GM12878 (cell line): ENCODE measurements at regions not wholly inside any gene's neighbourhood (a gene's known extent, or its start where the extent isn't known, plus 50 kb on each side); places are given as distances from the start of the nearest gene placed in this dataset.

Experiments
- ATAC-seq: fragments of 200-7000 bp; cut with Tn5 transposase; 3 replicates; pipeline ENCODE4 v1.9.1; 2020; ENCODE audit warnings: mild to moderate bottlenecking, moderate library complexity
- BruUV-seq: library from RNA; stranded (reverse); fragments of 400-500 nt; replicated peaks from 2 replicates; lab custom pipeline; 2021; lab: Mats Ljungman, UMichigan
- CTCF ChIA-PET: fragments of 300-600 bp; sonication (Branson Sonifier 250); formaldehyde crosslinking; extraction: SDS; loops from one replicate; lab custom pipeline; 2021; ENCODE audit warnings: inconsistent platforms; lab: Yijun Ruan, JAX
- POLR2A ChIA-PET: fragments of 350-600 bp; formaldehyde crosslinking; extraction: SDS; loops from one replicate; lab custom pipeline; 2021; ENCODE audit warnings: inconsistent platforms; lab: Charles Lee
- RAD21 ChIA-PET: fragments of 300-600 bp; sonication (Branson Sonifier 250); formaldehyde crosslinking; loops from one replicate; lab custom pipeline; 2023; ENCODE audit warnings: antibody characterized with exemption; ENCODE audit not compliant: unreplicated experiment; lab: Charles Lee
- SMC1A ChIA-PET: fragments of 300-600 bp; sonication (Branson Sonifier 250); formaldehyde crosslinking; loops from one replicate; lab custom pipeline; 2023; ENCODE audit not compliant: unreplicated experiment, uncharacterized antibody; lab: Charles Lee
- DNase-seq: peaks from one replicate; pipeline ENCODE4 v3.0.0-alpha.2; 2011; ENCODE audit warnings: low read depth, low spot score
- FAIRE-seq: peaks from 3 replicates; lab custom pipeline; 2011; peaks lifted over from hg19 to GRCh38; lab: Jason Lieb, UNC
- H2AFZ ChIP-seq: 2 replicates; pipeline ENCODE4 v1.6.0; 2011; ENCODE audit warnings: low read depth, low read length, control low read depth; ENCODE audit not compliant: control insufficient read depth
- H3K27ac ChIP-seq: 2 replicates; pipeline ENCODE4 v1.5.1; 2011; ENCODE audit warnings: control low read depth; ENCODE audit not compliant: control insufficient read depth, insufficient read depth
- H3K27me3 ChIP-seq, 2 experiments: replicated peaks in 1 of 2; 2 replicates each; pipeline versions ENCODE4 v1.6.0 to v1.6.1; 2011; ENCODE audit warnings: low read length in 1 of 2; ENCODE audit not compliant: control insufficient read depth in 2 of 2, insufficient read depth in 2 of 2
- H3K36me3 ChIP-seq, 2 experiments: 2 replicates each; pipeline ENCODE4 v1.5.1; 2011; ENCODE audit warnings: low read length in 1 of 2; ENCODE audit not compliant: control insufficient read depth in 2 of 2, insufficient read depth in 2 of 2
- H3K4me1 ChIP-seq: 2 replicates; pipeline ENCODE4 v1.6.1; 2011; ENCODE audit warnings: mild to moderate bottlenecking, low read length, moderate library complexity, mixed read lengths; ENCODE audit not compliant: control insufficient read depth, insufficient read depth
- H3K4me2 ChIP-seq: 2 replicates; pipeline ENCODE4 v1.6.0; 2011; ENCODE audit warnings: control low read depth; ENCODE audit not compliant: control insufficient read depth, insufficient read depth
- H3K4me3 ChIP-seq: fragments of 200-600 bp; sonication (generic); 2 replicates; pipeline ENCODE4 v1.5.1; 2016
- H3K79me2 ChIP-seq: 2 replicates; pipeline ENCODE4 v1.6.0; 2011; ENCODE audit warnings: low read length; ENCODE audit not compliant: control insufficient read depth, insufficient read depth
- H3K9ac ChIP-seq: 2 replicates; pipeline ENCODE4 v1.8.0; 2011; ENCODE audit warnings: low read length, control low read depth, mixed read lengths; ENCODE audit not compliant: control insufficient read depth, insufficient read depth
- H3K9me3 ChIP-seq: replicated peaks from 3 replicates; pipeline ENCODE4 v1.5.1; 2011; ENCODE audit warnings: mild to moderate bottlenecking, low read length; ENCODE audit not compliant: control insufficient read depth, insufficient read depth
- H4K20me1 ChIP-seq: 2 replicates; pipeline ENCODE4 v1.6.0; 2011; ENCODE audit not compliant: control insufficient read depth, insufficient read depth
- ASH2L ChIP-seq: fragments of 300-600, 200-600 bp; sonication (generic); IDR thresholded peaks from 2 replicates; pipeline ENCODE4 v1.6.1; 2017; ENCODE audit warnings: low read depth, mild to moderate bottlenecking, borderline replicate concordance
- ATF7 ChIP-seq: fragments of 450-650 bp; IDR thresholded peaks from 2 replicates; pipeline ENCODE4 v1.6.1; 2016; ENCODE audit warnings: low read depth, mild to moderate bottlenecking
- CHD1 ChIP-seq: IDR thresholded peaks from 2 replicates; pipeline ENCODE4 v1.6.1; 2012; ENCODE audit warnings: low read depth, low read length, improper control_type of control experiment
- CTCF ChIP-seq, 3 experiments: IDR thresholded peaks in 2 of 3; conservative IDR thresholded peaks in 1 of 3; 2 replicates each; pipeline ENCODE4 v1.5.1; 2011; ENCODE audit warnings: low read depth in 3 of 3, low read length in 3 of 3, mild to moderate bottlenecking in 3 of 3, control low read depth in 2 of 3, moderate library complexity in 2 of 3, inconsistent platforms in 1 of 3, mixed read lengths in 1 of 3; ENCODE audit not compliant: control insufficient read depth in 2 of 3, insufficient read depth in 1 of 3; ENCODE audit errors: extremely low read depth in 1 of 3
- DPF2 ChIP-seq: fragments of 450-650 bp; IDR thresholded peaks from 2 replicates; pipeline ENCODE4 v1.6.1; 2017; ENCODE audit warnings: mild to moderate bottlenecking
- FOS ChIP-seq: IDR thresholded peaks from 3 replicates; pipeline ENCODE4 v1.6.1; 2011; ENCODE audit warnings: borderline replicate concordance; ENCODE audit not compliant: insufficient read length; ENCODE audit errors: extremely low read depth
- HCFC1 ChIP-seq: fragments of 150-350 bp; IDR thresholded peaks from 2 replicates; pipeline ENCODE4 v1.6.1; 2014; ENCODE audit warnings: low read length
- IRF3 ChIP-seq: fragments of 450-650 bp; IDR thresholded peaks from 2 replicates; pipeline ENCODE4 v1.6.1; 2014; ENCODE audit warnings: mild to moderate bottlenecking
- KDM1A ChIP-seq: fragments of 200-600 bp; sonication (generic); IDR thresholded peaks from 2 replicates; pipeline ENCODE4 v1.6.1; 2016; ENCODE audit warnings: borderline replicate concordance
- MAX ChIP-seq: IDR thresholded peaks from 2 replicates; pipeline ENCODE4 v1.6.1; 2012; ENCODE audit warnings: low read depth, low read length, improper control_type of control experiment
- MYC ChIP-seq: IDR thresholded peaks from 2 replicates; pipeline ENCODE4 v1.6.1; 2011; ENCODE audit warnings: mild to moderate bottlenecking, low read length, moderate library complexity, inconsistent platforms; ENCODE audit not compliant: insufficient read depth, insufficient replicate concordance, insufficient read length, severe bottlenecking
- NBN ChIP-seq: fragments of 450-650 bp; IDR thresholded peaks from 2 replicates; pipeline ENCODE4 v1.6.1; 2016
- NFIC ChIP-seq: IDR thresholded peaks from 2 replicates; pipeline ENCODE4 v1.6.1; 2012; ENCODE audit warnings: low read depth, mild to moderate bottlenecking, inconsistent platforms, low read length, moderate library complexity
- PAX8 ChIP-seq: fragments of 450-650 bp; IDR thresholded peaks from 2 replicates; pipeline ENCODE4 v1.6.1; 2017; ENCODE audit warnings: mild to moderate bottlenecking, moderate library complexity
- SIN3A ChIP-seq: IDR thresholded peaks from 2 replicates; pipeline ENCODE4 v1.6.1; 2012; ENCODE audit warnings: low read depth, low read length, improper control_type of control experiment
- TAF1 ChIP-seq: IDR thresholded peaks from 2 replicates; pipeline ENCODE4 v1.6.1; 2011; ENCODE audit warnings: mild to moderate bottlenecking, low read depth, low read length, borderline replicate concordance
- WGBS: methylation state at CpG from one replicate; pipeline ENCODE4 v1.1.6; 2016; ENCODE audit warnings: low lambda C conversion rate; ENCODE audit not compliant: insufficient replicate concordance, insufficient coverage; ENCODE audit errors: missing lambda C conversion rate; 5-methylcytosine and 5-hydroxymethylcytosine counted together
- in situ Hi-C: fragments of 300-500 bp; cut with MboI; formaldehyde crosslinking; loops from 9 replicates; pipeline ENCODE4 v1.14.3; 2018; ENCODE audit warnings: mixed read lengths
- intact Hi-C: fragments of 100-400 bp; cut with micrococcal nuclease; formaldehyde crosslinking; loops from one replicate; pipeline ENCODE4 v1.14.2; 2022; ENCODE audit not compliant: unreplicated experiment

GRCh38 chr3:178099274-178099673, 437.0 kb upstream of the KCNMB2 start:
- FAIRE-seq (no peak), ATAC-seq (no peak), DNase-seq (no peak)
- 43% methylated on average over 4 of the region's 4 CpGs for WGBS
- H3K9me3 ChIP-seq, result no peaks in the 10 kb centered on the region
- intact Hi-C loops (no loop called here), in situ Hi-C loops (no loop called here)
- H4K20me1 ChIP-seq, result no peaks in the 10 kb centered on the region
- no peaks in the 10 kb centered on the region for H3K4me1 ChIP-seq
- no peak overlapping the region for H3K4me3 ChIP-seq
- ChIA-PET SMC1A (no interaction called here), CTCF (no interaction called here), POLR2A (no interaction called here), RAD21 (interaction anchor here (0.7 kb wide), 1 partner anchor 11 kb away, joined by 3 read pairs; no protein-coding TSS in a partner anchor)
- H3K36me3 ChIP-seq, result no peaks in the 10 kb centered on the region
- no peak overlapping the region for H3K4me2 ChIP-seq
- BruUV-seq, result no TSS peak
- H3K27ac ChIP-seq, result no peak overlapping the region
- no peaks in the 10 kb centered on the region; a peak in 1 of 4 replicates for H3K27me3 ChIP-seq
- no peak overlapping the region for H2AFZ ChIP-seq
- TF ChIP-seq SIN3A, result no peak
- H3K79me2 ChIP-seq, result no peaks in the 10 kb centered on the region
- no peak overlapping the region for H3K9ac ChIP-seq

- WGBS, result 4% methylated on average over 2 of the region's 2 CpGs
- POLR2A ChIA-PET, result no interaction called here
- Histone ChIP-seq H3K4me2 (no peak overlapping the region), H3K36me3 (no peaks in the 10 kb centered on the region), H3K27me3 (no peaks in the 10 kb centered on the region; a peak in 1 of 4 replicates)
- in situ Hi-C loops, result no loop called here
- no peak for DNase-seq
- TF ChIP-seq CHD1, result no peak
- no peak for TF ChIP-seq NBN
- no peak for TF ChIP-seq TAF1
- TF ChIP-seq MAX, result no peak
- TF ChIP-seq FOS, result no peak
- no peak for TF ChIP-seq MYC
- TF ChIP-seq IRF3, result no peak
- no peak for TF ChIP-seq HCFC1
- no peak for TF ChIP-seq NFIC
- no peak for TF ChIP-seq ATF7
- TF ChIP-seq KDM1A, result no peak
- TF ChIP-seq CTCF (IDR thresholded peaks at IDR 0.05 in 2 of 3, conservative IDR thresholded peaks at IDR 0.05 in 1 of 3; ENCODE audit: control insufficient read depth in 2 of 3, extremely low read depth in 1 of 3, insufficient read depth in 1 of 3, low read depth in 3 of 3, low read length in 3 of 3), result no peak
- no peak for TF ChIP-seq PAX8
- TF ChIP-seq ASH2L, result no peak
- no peak for TF ChIP-seq DPF2
- TF ChIP-seq, all 136 proteins: peak for 0
- no peak for FAIRE-seq
- RAD21 ChIA-PET, result interaction anchor here (0.7 kb wide), 1 partner anchor 10 kb away, joined by 3 read pairs; no protein-coding TSS in a partner anchor
- H2AFZ ChIP-seq, result no peak overlapping the region
- H3K9me3 ChIP-seq, result no peaks in the 10 kb centered on the region
- no peak overlapping the region for H3K27ac ChIP-seq
- SMC1A ChIA-PET, result no interaction called here
- CTCF ChIA-PET, result no interaction called here
- no peak overlapping the region for H3K4me3 ChIP-seq
- intact Hi-C loops, result no loop called here
- H4K20me1 ChIP-seq, result no peaks in the 10 kb centered on the region
- H3K4me1 ChIP-seq, result no peaks in the 10 kb centered on the region
- ATAC-seq, result no peak
- BruUV-seq, result no TSS peak
- H3K9ac ChIP-seq, result no peak overlapping the region
- no peaks in the 10 kb centered on the region for H3K79me2 ChIP-seq
Observed at GRCh38 chr3:178099862-178100261, 436.4 kb upstream of the KCNMB2 start.
